ENCODE measurements at regions not wholly inside any gene's neighbourhood (a gene's known extent, or its start where the extent isn't known, plus 50 kb on each side); places are given as distances from the start of the nearest gene placed in this dataset.
"Not testable (repeated sequence)": the region's sequence is repeated elsewhere in the genome, so short reads cannot be mapped to it uniquely, and the experiment has no call there.

- DNase-seq: no peak
Observed at GRCh38 chr5:118603278-118603677, 385.1 kb downstream of the DTWD2 start.

GRCh38 chr5:118598311-118598710 lies 390.0 kb downstream of the DTWD2 start:
- DNase-seq: no peak

- DNase-seq: no peak
Observed at GRCh38 chr5:118597543-118597942, 390.8 kb downstream of the DTWD2 start.

GRCh38 chr5:118596255-118596654 lies 392.1 kb downstream of the DTWD2 start:
- DNase-seq: no peak

GRCh38 chr5:118593003-118593328 lies 395.4 kb downstream of the DTWD2 start:
- DNase-seq: no peak

GRCh38 chr5:118592229-118593002 lies 395.9 kb downstream of the DTWD2 start:
- DNase-seq: no peak

GRCh38 chr5:118590806-118591205 lies 397.5 kb downstream of the DTWD2 start:
- DNase-seq: no peak

- no peak for DNase-seq
Observed at GRCh38 chr5:118580949-118581348, 407.4 kb downstream of the DTWD2 start.

GRCh38 chr5:118578093-118578492 lies 410.3 kb downstream of the DTWD2 start:
- DNase-seq: no peak

- no peak for DNase-seq
Observed at GRCh38 chr5:118577621-118578020, 410.7 kb downstream of the DTWD2 start.

- DNase-seq: not testable (repeated sequence)
Observed at GRCh38 chr5:118570276-118570675, 418.1 kb downstream of the DTWD2 start.

GRCh38 chr5:118569596-118569995 lies 418.8 kb downstream of the DTWD2 start:
- DNase-seq: not testable (repeated sequence)

- DNase-seq: no peak
Observed at GRCh38 chr5:118565335-118565971, 422.9 kb downstream of the DTWD2 start.

GRCh38 chr5:118561971-118562370 lies 426.4 kb downstream of the DTWD2 start:
- DNase-seq: no peak

- DNase-seq: no peak
Observed at GRCh38 chr5:118561235-118561634, 427.1 kb downstream of the DTWD2 start.

GRCh38 chr5:118558871-118559270 lies 429.5 kb downstream of the DTWD2 start:
- DNase-seq: no peak

GRCh38 chr5:118557251-118557661 lies 431.1 kb downstream of the DTWD2 start:
- DNase-seq: no peak

GRCh38 chr5:118556792-118557191 lies 431.6 kb downstream of the DTWD2 start:
- DNase-seq: no peak

GRCh38 chr5:118555727-118556126 lies 432.6 kb downstream of the DTWD2 start:
- DNase-seq: no peak

- no peak for DNase-seq
Observed at GRCh38 chr5:118554981-118555380, 433.4 kb downstream of the DTWD2 start.

- DNase-seq: no peak
Observed at GRCh38 chr5:118554241-118554640, 434.1 kb downstream of the DTWD2 start.

GRCh38 chr5:118553662-118554061 lies 434.7 kb downstream of the DTWD2 start:
- no peak for DNase-seq

GRCh38 chr5:118552731-118553360 lies 435.5 kb downstream of the DTWD2 start:
- DNase-seq: no peak

- no peak for DNase-seq
Observed at GRCh38 chr5:118552146-118552545, 436.2 kb downstream of the DTWD2 start.
